Kidney epithelial cell (primary cell): ENCODE measurements at regions not wholly inside any gene's neighbourhood (a gene's known extent, or its start where the extent isn't known, plus 50 kb on each side); places are given as distances from the start of the nearest gene placed in this dataset.

Experiments
- DNase-seq: peaks from one replicate; pipeline ENCODE4 v3.0.0-alpha.2; 2010; ENCODE audit warnings: low read depth
- H3K27me3 ChIP-seq: 2 replicates; pipeline ENCODE4 v1.6.0; 2011; ENCODE audit warnings: low read length; ENCODE audit not compliant: control insufficient read depth, insufficient read depth
- H3K36me3 ChIP-seq: 2 replicates; pipeline ENCODE4 v1.5.1; 2011; ENCODE audit warnings: low read length; ENCODE audit not compliant: control insufficient read depth, insufficient read depth
- H3K4me3 ChIP-seq: 2 replicates; pipeline ENCODE4 v1.5.1; 2011; ENCODE audit warnings: low read depth, mild to moderate bottlenecking, control low read depth, low read length
- TF ChIP-seq, protein P1 (sequence below): IDR thresholded peaks from 2 replicates; pipeline ENCODE4 v1.5.1; 2011; ENCODE audit warnings: mild to moderate bottlenecking, moderate library complexity, low read length, control low read depth, inconsistent platforms; ENCODE audit not compliant: insufficient read depth, poor library complexity, severe bottlenecking

DNA sequence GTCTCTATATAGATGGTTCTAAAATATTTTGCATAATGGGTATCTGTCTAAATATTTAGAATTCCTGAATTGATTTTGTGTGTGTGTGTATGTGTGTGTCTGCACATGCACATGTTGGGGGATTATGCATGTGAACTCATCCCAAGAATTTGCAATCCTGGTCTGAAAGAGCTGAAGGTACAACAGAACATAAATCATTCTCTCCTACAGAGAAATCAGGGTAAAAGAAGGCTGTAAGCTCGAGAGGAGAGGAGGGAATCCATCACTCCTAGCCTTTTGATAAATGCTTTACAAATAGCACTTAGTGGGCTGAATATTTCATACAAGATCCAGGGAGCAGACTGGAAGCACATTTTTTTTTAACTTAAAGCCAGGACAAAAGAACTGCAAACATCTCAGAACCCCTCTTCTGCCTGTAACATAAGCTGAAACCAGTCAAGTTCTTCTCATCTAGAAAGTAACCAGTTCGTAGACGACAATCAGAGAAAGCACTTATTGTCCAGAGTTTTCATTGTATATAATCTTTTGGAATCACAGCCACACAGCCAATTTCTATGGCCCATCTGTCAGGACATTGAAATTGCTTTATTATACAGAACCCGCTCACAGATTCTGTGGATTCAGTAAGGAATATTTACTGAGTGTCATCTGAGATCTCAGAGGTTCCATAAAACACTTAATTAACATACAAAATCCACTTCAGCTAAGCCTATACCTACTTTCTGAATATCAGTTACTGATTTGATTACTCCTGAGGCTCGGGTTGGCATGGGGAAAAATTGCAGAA is 541.4 kb upstream of the ZNF462 start:
- Histone ChIP-seq H3K27me3 (no peaks in the 10 kb centered on the region), H3K4me3 (no peak overlapping the region), H3K36me3 (no peaks in the 10 kb centered on the region)
- DNase-seq, result no peak
- TF ChIP-seq, protein P1, sequence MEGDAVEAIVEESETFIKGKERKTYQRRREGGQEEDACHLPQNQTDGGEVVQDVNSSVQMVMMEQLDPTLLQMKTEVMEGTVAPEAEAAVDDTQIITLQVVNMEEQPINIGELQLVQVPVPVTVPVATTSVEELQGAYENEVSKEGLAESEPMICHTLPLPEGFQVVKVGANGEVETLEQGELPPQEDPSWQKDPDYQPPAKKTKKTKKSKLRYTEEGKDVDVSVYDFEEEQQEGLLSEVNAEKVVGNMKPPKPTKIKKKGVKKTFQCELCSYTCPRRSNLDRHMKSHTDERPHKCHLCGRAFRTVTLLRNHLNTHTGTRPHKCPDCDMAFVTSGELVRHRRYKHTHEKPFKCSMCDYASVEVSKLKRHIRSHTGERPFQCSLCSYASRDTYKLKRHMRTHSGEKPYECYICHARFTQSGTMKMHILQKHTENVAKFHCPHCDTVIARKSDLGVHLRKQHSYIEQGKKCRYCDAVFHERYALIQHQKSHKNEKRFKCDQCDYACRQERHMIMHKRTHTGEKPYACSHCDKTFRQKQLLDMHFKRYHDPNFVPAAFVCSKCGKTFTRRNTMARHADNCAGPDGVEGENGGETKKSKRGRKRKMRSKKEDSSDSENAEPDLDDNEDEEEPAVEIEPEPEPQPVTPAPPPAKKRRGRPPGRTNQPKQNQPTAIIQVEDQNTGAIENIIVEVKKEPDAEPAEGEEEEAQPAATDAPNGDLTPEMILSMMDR, result no peak

DNA sequence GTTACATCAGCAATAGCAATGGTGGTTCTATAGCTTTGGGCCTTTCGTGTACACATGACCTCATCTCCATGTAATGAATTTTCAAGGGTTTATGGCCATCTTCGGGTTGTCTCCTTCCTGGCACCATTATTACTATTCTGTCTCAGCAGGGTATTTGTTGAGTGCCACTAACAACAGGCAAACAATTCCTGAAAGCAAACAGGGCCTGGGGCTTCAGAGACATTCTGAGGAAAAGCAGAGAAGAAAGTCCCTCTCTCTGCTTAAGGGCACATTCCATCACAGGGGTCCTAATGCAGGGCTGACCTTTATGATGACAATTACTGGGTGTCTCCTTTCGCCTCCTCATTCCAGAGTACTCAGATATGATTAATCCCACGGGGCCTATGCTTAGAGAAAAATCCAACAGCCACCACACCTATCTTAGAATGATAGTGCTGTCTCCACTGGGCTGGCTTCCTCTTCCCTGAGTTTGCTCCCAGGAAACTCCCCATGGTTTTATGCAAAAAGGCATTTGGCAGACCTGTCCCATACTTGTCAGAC is 540.2 kb upstream of the ZNF462 start:
- TF ChIP-seq, protein P1, result no peak
- no peak for DNase-seq
- H3K36me3 ChIP-seq, result no peaks in the 10 kb centered on the region
- H3K27me3 ChIP-seq, result no peaks in the 10 kb centered on the region
- no peak overlapping the region for H3K4me3 ChIP-seq

DNA sequence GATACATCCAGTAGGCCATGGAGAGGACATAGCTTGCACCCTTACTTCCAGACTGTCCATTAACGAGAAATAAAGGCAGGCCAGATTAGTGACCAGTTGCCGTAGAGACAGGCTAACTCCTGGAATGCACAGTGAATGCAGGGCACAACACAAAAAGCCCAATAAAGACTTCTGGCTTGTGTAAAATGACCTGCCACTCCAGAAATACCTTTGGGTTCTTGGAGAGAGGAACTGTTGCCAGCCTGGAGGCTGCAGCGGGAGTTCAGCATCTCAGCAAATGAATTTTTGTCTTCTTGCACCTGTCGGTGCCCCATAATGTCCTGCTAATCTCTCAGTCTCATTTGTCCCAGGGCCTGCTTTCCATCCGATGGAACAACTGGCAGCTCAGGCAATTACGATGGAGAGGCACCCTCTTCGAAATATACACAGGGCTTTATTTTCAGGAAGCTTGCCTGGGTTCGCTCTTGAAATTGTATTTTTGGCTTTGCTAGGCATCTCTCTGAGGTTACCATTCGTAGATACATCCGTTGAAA is 538.8 kb upstream of the ZNF462 start:
- H3K4me3 ChIP-seq, result no peak overlapping the region
- H3K36me3 ChIP-seq, result no peaks in the 10 kb centered on the region
- TF ChIP-seq, protein P1, result no peak
- no peak for DNase-seq
- H3K27me3 ChIP-seq, result no peaks in the 10 kb centered on the region

DNA sequence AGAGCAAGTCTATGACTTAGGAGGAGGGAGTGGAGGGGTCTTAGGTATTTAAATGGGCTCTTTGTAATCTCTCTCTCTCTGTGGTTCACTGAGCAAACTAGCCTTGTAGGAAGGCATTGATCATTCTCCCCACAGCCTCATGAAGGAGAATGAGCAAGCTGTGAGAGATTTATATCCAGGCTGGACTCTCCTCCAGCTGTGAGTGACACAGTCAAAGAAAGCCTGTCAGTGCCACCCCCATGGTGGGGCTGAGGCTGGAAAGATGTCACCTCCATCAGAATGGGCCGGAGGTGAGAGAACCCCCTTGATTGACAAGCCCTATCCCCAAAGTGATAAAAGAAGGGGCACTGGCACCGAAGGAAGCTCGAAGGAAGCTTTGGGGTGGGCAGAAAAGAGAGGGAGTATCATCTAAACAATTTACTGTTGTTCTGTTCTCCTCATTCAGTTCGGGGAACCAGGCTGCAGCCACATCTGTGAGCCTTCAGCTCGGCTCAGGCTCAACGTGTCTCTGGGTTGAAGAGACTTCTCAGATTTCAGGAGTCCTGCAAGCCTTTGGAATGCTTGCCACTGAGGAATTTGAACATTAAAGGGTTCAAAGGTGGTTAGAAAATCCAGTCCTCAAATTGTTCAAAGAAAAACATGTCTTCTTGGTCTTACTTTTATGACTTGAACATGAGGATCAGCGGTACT is 538.2 kb upstream of the ZNF462 start:
- TF ChIP-seq, protein P1, result no peak

DNA sequence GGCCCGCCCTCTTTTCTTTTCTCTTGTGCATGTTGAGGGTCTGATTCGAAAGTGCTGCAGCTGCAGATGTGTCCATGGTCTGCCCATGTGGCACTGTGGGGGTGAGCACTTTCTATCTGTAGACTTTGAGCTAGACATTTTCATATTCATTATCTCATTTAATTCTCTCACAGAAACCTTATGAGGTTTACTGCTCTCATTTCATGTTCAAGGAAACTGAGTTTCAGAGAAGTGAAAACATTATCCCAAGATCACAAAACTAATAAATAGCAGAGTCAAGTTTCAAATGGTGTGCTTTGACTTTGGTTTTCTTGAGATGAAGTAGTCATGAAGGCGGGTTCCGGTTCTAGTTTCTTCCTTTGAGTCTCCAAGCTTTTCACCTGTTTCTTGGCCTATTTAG is 536.5 kb upstream of the ZNF462 start:
- TF ChIP-seq, protein P1, result no peak
- Histone ChIP-seq H3K27me3 (no peaks in the 10 kb centered on the region), H3K36me3 (no peaks in the 10 kb centered on the region), H3K4me3 (no peak overlapping the region)
- no peak for DNase-seq

More for the DNA sequence above, 538.2 kb upstream of the ZNF462 start:
- Histone ChIP-seq H3K36me3 (no peaks in the 10 kb centered on the region), H3K4me3 (no peak overlapping the region), H3K27me3 (no peaks in the 10 kb centered on the region)
- no peak for DNase-seq
